K562 (cell line): ENCODE measurements at regions not wholly inside any gene's neighbourhood (a gene's known extent, or its start where the extent isn't known, plus 50 kb on each side); places are given as distances from the start of the nearest gene placed in this dataset.
"Not testable (repeated sequence)": the region's sequence is repeated elsewhere in the genome, so short reads cannot be mapped to it uniquely, and the experiment has no call there.

Source experiments
- ATAC-seq: fragments of 200-7000 bp; cut with Tn5 transposase; 3 replicates; pipeline ENCODE4 v1.9.1; 2020; ENCODE audit warnings: moderate library complexity
- BruUV-seq: library from RNA; stranded (reverse); fragments of 400-500 nt; replicated peaks from 2 replicates; lab custom pipeline; 2021; lab: Mats Ljungman, UMichigan
- CTCF ChIA-PET: fragments of 300-600 bp; formaldehyde crosslinking; extraction: SDS; loops from one replicate; lab custom pipeline; 2021; ENCODE audit warnings: low intra/inter-chr PET ratio; lab: Yijun Ruan, JAX
- POLR2A ChIA-PET: fragments of 300-600, 350-650 bp; sonication (Branson Sonifier 250); formaldehyde crosslinking; extraction: SDS; loops from one replicate; lab custom pipeline; 2021; ENCODE audit warnings: antibody characterized with exemption, inconsistent platforms; lab: Yijun Ruan, JAX
- DNase-seq, 4 experiments: peaks; one replicate each; pipeline versions ENCODE4 v3.0.0 to v3.0.0-alpha.2; 2011 to 2018; ENCODE audit warnings: low spot score in 3 of 4, mixed read lengths in 3 of 4; ENCODE audit errors: extremely low read depth in 1 of 4
- FAIRE-seq: peaks from 2 replicates; lab custom pipeline; 2011; peaks lifted over from hg19 to GRCh38; lab: Jason Lieb, UNC
- H2AFZ ChIP-seq: 2 replicates; pipeline ENCODE4 v1.6.0; 2011; ENCODE audit warnings: low read depth, low read length, control low read depth, inconsistent platforms
- H3K27ac ChIP-seq: fragments of 200-600 bp; 3 replicates; pipeline ENCODE4 v1.8.0; 2011; ENCODE audit warnings: low read depth, mild to moderate bottlenecking, control low read depth, inconsistent platforms, low read length, moderate library complexity, mixed read lengths; ENCODE audit errors: extremely low read depth
- H3K27me3 ChIP-seq, 2 experiments: fragments of 300-600 bp in 1 of 2; 2 replicates in 1 of 2; 3 replicates in 1 of 2; pipeline versions ENCODE4 v1.6.0 to v1.8.0; 2011; ENCODE audit warnings: inconsistent platforms in 2 of 2, low read length in 2 of 2, mild to moderate bottlenecking in 1 of 2, mixed read lengths in 1 of 2, moderate library complexity in 1 of 2; ENCODE audit not compliant: control insufficient read depth in 2 of 2, insufficient read depth in 2 of 2
- H3K36me3 ChIP-seq: fragments of 300-600 bp; 3 replicates; pipeline ENCODE4 v1.8.0; 2011; ENCODE audit warnings: mild to moderate bottlenecking, low read length, inconsistent platforms; ENCODE audit not compliant: control insufficient read depth, insufficient read depth
- H3K4me1 ChIP-seq, 2 experiments: fragments of 200-600 bp in 1 of 2; replicated peaks in 1 of 2; 2 replicates in 1 of 2; 3 replicates in 1 of 2; pipeline versions ENCODE4 v1.5.1 to v1.8.0; 2011; ENCODE audit warnings: inconsistent platforms in 2 of 2, low read length in 2 of 2, mild to moderate bottlenecking in 1 of 2, mixed read lengths in 1 of 2, moderate library complexity in 1 of 2; ENCODE audit not compliant: control insufficient read depth in 2 of 2, insufficient read depth in 2 of 2
- H3K4me2 ChIP-seq: 2 replicates; pipeline ENCODE4 v1.6.1; 2011; ENCODE audit warnings: low read length, control low read depth, inconsistent platforms, mixed read lengths; ENCODE audit not compliant: insufficient read depth
- H3K4me3 ChIP-seq: fragments of 200-600 bp; sonication (generic), shearing (Covaris generic); 2 replicates; pipeline ENCODE4 v1.5.1; 2016; ENCODE audit warnings: control low read depth, inconsistent platforms
- H3K79me2 ChIP-seq: fragments of 200-600 bp; 3 replicates; pipeline ENCODE4 v1.8.0; 2011; ENCODE audit warnings: low read length, inconsistent platforms; ENCODE audit not compliant: control insufficient read depth, insufficient read depth
- H3K9ac ChIP-seq, 2 experiments: 2 replicates each; pipeline versions ENCODE4 v1.6.0 to v1.6.1; 2011; ENCODE audit warnings: low read depth in 2 of 2, low read length in 2 of 2, control low read depth in 1 of 2, inconsistent platforms in 1 of 2, mild to moderate bottlenecking in 1 of 2, mixed read lengths in 1 of 2; ENCODE audit not compliant: insufficient read depth in 1 of 2
- H3K9me1 ChIP-seq: one replicate; pipeline ENCODE4 v1.6.0; 2011; ENCODE audit warnings: inconsistent platforms, mild to moderate bottlenecking, low read length, moderate library complexity; ENCODE audit not compliant: control insufficient read depth, insufficient read depth
- H3K9me3 ChIP-seq: replicated peaks from 2 replicates; pipeline ENCODE4 v1.5.1; 2011; ENCODE audit warnings: low read depth, low read length, inconsistent platforms; ENCODE audit not compliant: control insufficient read depth, insufficient read depth
- H4K20me1 ChIP-seq: replicated peaks from 2 replicates; pipeline ENCODE4 v1.6.1; 2011; ENCODE audit warnings: low read length, inconsistent platforms, mixed read lengths; ENCODE audit not compliant: control insufficient read depth, insufficient read depth
- BCOR ChIP-seq: fragments of 450-650 bp; IDR thresholded peaks from 2 replicates; pipeline ENCODE4 v1.6.1; 2016
- C11orf30 ChIP-seq: fragments of 450-650 bp; IDR thresholded peaks from 2 replicates; pipeline ENCODE4 v1.6.1; 2016; ENCODE audit warnings: low read depth, mild to moderate bottlenecking
- ELF2 ChIP-seq: fragments of 250-450 bp; sonication (Bioruptor Pico); IDR thresholded peaks from 2 replicates; pipeline ENCODE4 v1.5.0; 2021; ENCODE audit warnings: mild to moderate bottlenecking
- FOXP1 ChIP-seq: sonication (generic); formaldehyde crosslinking; IDR thresholded peaks from 2 replicates; pipeline ENCODE4 v1.8.0; 2022; ENCODE audit warnings: mild to moderate bottlenecking, missing genetic modification reagents
- NCOA6 ChIP-seq: fragments of 450-650 bp; IDR thresholded peaks from 2 replicates; pipeline ENCODE4 v1.6.1; 2017; ENCODE audit warnings: mild to moderate bottlenecking
- NFATC3 ChIP-seq: fragments of 450-650 bp; IDR thresholded peaks from 2 replicates; pipeline ENCODE4 v1.6.1; 2017; ENCODE audit warnings: mild to moderate bottlenecking
- RBM22 ChIP-seq: fragments of 200-400 bp; formaldehyde crosslinking; IDR thresholded peaks from 2 replicates; pipeline ENCODE4 v1.6.1; 2018; ENCODE audit warnings: low read length, low read depth; ENCODE audit not compliant: poor library complexity, severe bottlenecking
- SIN3B ChIP-seq: fragments of 450-650 bp; IDR thresholded peaks from 2 replicates; pipeline ENCODE4 v1.6.1; 2017; ENCODE audit warnings: low read depth, mild to moderate bottlenecking, moderate library complexity
- TEAD1 ChIP-seq, 2 experiments: fragments of 450-650 bp in 1 of 2; sonication (generic) in 1 of 2; formaldehyde crosslinking; IDR thresholded peaks; 2 replicates each; pipeline versions ENCODE4 v1.4.0 to v1.8.0; 2020 to 2022; ENCODE audit warnings: mild to moderate bottlenecking in 2 of 2, missing genetic modification reagents in 1 of 2
- ZNF146 ChIP-seq: IDR thresholded peaks from one replicate; pipeline ENCODE4 v1.6.1; 2018; ENCODE audit warnings: missing compliant biosample characterization; ENCODE audit not compliant: unreplicated experiment
- ZNF395 ChIP-seq: fragments of 200-800 bp; sonication (Bioruptor generic); IDR thresholded peaks from 2 replicates; pipeline ENCODE4 v1.6.1; 2017; ENCODE audit warnings: missing genetic modification characterization, missing compliant biosample characterization
- ZNF436 ChIP-seq: fragments of 250-450, 450-650 bp; sonication (Bioruptor Pico); formaldehyde crosslinking; IDR thresholded peaks from 2 replicates; pipeline ENCODE4 v1.7.0; 2020; ENCODE audit warnings: mild to moderate bottlenecking
- WGBS: fragments of 100-300 bp; shearing (Covaris generic); methylation state at CpG from one replicate; pipeline ENCODE4 v1.1.6; 2016; ENCODE audit warnings: low coverage, mixed read lengths; ENCODE audit not compliant: insufficient coverage; ENCODE audit errors: missing lambda C conversion rate; 5-methylcytosine and 5-hydroxymethylcytosine counted together
- in situ Hi-C: fragments of 300-500 bp; cut with MboI; formaldehyde crosslinking; loops from 4 replicates; pipeline ENCODE4 v1.15.0; 2018; ENCODE audit warnings: inconsistent platforms, mixed read lengths
- intact Hi-C: fragments of 100-400 bp; cut with micrococcal nuclease; formaldehyde crosslinking; loops from 2 replicates; pipeline ENCODE4 v1.14.2; 2022
- TF ChIP-seq, protein P1 (sequence below), 2 experiments: fragments of 450-650 bp; IDR thresholded peaks; 2 replicates each; pipeline ENCODE4 v1.6.1; 2016
- TF ChIP-seq, protein P2 (sequence below): fragments of 250-450 bp; sonication (Bioruptor Pico); IDR thresholded peaks from 2 replicates; pipeline ENCODE4 v1.4.0; 2020; ENCODE audit warnings: borderline replicate concordance

- H3K9ac ChIP-seq, H3K4me3 ChIP-seq, ATAC-seq, H3K4me2 ChIP-seq, H3K27ac ChIP-seq, in situ Hi-C loops, H2AFZ ChIP-seq, CTCF ChIA-PET, H3K9me3 ChIP-seq, H3K27me3 ChIP-seq, H3K9me1 ChIP-seq, FAIRE-seq, BruUV-seq, H3K79me2 ChIP-seq, POLR2A ChIA-PET, H3K36me3 ChIP-seq, intact Hi-C loops, DNase-seq, H4K20me1 ChIP-seq: not testable (repeated sequence)
- 2% methylated on average over 4 of the region's 4 CpGs for WGBS
- TF ChIP-seq ZNF146 (CRISPR knock-in tag) (peak; percentile 82), BCOR (peak; percentile 18; the same call in 1 of the 2 replicates)
- peaks cover 0 to 12% of the 10 kb centered on the region in 2 experiments; a peak in 2 of 5 replicates for H3K4me1 ChIP-seq
These were observed 116.1 kb upstream of the PREP start for GRCh38 chr6:105518993-105519392.

GRCh38 chr6:105515054-105515453, 112.2 kb upstream of the PREP start:
- WGBS, result 0% methylated on average over 6 of the region's 6 CpGs
- no peak overlapping the region for H3K4me2 ChIP-seq
- H3K9me1 ChIP-seq, result no peaks in the 10 kb centered on the region
- BruUV-seq, result no TSS peak
- H3K9ac ChIP-seq, result no peak overlapping the region
- no peaks in the 10 kb centered on the region for H3K4me1 ChIP-seq
- no peak overlapping the region for H3K4me3 ChIP-seq
- CTCF ChIA-PET, result no interaction called here
- in situ Hi-C loops (no loop called here), intact Hi-C loops (no loop called here)
- DNase-seq (no peak), FAIRE-seq (no peak), ATAC-seq (no peak)
- POLR2A ChIA-PET, result no interaction called here
- H2AFZ ChIP-seq, result no peak overlapping the region
- peaks cover 0 to 1% of the 10 kb centered on the region in 2 experiments; a peak in 2 of 5 replicates for H3K27me3 ChIP-seq
- no peaks in the 10 kb centered on the region for H3K36me3 ChIP-seq
- no peaks in the 10 kb centered on the region for H3K9me3 ChIP-seq
- H3K79me2 ChIP-seq, result no peaks in the 10 kb centered on the region
- H3K27ac ChIP-seq, result no peak overlapping the region
- no peaks in the 10 kb centered on the region; the same call in 1 of the 2 replicates for H4K20me1 ChIP-seq
- TF ChIP-seq RBM22 (no peak), ZNF436 (no peak), TEAD1 (CRISPR knock-in tag; IDR thresholded peaks at IDR 0.05) (no peak), C11orf30 (no peak), ZNF395 (CRISPR knock-in tag) (no peak), SIN3B (no peak), FOXP1 (CRISPR knock-in tag) (no peak), NFATC3 (no peak), NCOA6 (no peak), ELF2 (CRISPR knock-in tag) (no peak)
- TF ChIP-seq, protein P1, sequence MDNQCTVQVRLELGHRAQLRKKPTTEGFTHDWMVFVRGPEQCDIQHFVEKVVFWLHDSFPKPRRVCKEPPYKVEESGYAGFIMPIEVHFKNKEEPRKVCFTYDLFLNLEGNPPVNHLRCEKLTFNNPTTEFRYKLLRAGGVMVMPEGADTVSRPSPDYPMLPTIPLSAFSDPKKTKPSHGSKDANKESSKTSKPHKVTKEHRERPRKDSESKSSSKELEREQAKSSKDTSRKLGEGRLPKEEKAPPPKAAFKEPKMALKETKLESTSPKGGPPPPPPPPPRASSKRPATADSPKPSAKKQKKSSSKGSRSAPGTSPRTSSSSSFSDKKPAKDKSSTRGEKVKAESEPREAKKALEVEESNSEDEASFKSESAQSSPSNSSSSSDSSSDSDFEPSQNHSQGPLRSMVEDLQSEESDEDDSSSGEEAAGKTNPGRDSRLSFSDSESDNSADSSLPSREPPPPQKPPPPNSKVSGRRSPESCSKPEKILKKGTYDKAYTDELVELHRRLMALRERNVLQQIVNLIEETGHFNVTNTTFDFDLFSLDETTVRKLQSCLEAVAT (IDR thresholded peaks at IDR 0.05), result no peak
- TF ChIP-seq, protein P2, sequence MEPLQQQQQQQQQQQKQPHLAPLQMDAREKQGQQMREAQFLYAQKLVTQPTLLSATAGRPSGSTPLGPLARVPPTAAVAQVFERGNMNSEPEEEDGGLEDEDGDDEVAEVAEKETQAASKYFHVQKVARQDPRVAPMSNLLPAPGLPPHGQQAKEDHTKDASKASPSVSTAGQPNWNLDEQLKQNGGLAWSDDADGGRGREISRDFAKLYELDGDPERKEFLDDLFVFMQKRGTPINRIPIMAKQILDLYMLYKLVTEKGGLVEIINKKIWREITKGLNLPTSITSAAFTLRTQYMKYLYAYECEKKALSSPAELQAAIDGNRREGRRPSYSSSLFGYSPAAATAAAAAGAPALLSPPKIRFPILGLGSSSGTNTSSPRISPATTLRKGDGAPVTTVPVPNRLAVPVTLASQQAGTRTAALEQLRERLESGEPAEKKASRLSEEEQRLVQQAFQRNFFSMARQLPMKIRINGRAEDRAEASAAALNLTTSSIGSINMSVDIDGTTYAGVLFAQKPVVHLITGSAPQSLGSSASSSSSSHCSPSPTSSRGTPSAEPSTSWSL, result no peak
